NCI-H748 treated with DMSO at 0.1 percent for 48 hours (cell line): ENCODE measurements at regions not wholly inside any gene's neighbourhood (a gene's known extent, or its start where the extent isn't known, plus 50 kb on each side); places are given as distances from the start of the nearest gene placed in this dataset.
"Not testable (repeated sequence)": the region's sequence is repeated elsewhere in the genome, so short reads cannot be mapped to it uniquely, and the experiment has no call there.

Experiments
- DNase-seq: peaks from one replicate; lab custom pipeline; 2025; lab: John Stamatoyannopoulos, UW

- DNase-seq: no peak
Observed at GRCh38 chr1:58836408-58836807, 52.6 kb upstream of the JUN start.

GRCh38 chr1:58837886-58838285 lies 54.0 kb upstream of the JUN start:
- DNase-seq: no peak

- no peak for DNase-seq
Observed at GRCh38 chr1:58839147-58839795, 55.4 kb upstream of the JUN start.

DNA sequence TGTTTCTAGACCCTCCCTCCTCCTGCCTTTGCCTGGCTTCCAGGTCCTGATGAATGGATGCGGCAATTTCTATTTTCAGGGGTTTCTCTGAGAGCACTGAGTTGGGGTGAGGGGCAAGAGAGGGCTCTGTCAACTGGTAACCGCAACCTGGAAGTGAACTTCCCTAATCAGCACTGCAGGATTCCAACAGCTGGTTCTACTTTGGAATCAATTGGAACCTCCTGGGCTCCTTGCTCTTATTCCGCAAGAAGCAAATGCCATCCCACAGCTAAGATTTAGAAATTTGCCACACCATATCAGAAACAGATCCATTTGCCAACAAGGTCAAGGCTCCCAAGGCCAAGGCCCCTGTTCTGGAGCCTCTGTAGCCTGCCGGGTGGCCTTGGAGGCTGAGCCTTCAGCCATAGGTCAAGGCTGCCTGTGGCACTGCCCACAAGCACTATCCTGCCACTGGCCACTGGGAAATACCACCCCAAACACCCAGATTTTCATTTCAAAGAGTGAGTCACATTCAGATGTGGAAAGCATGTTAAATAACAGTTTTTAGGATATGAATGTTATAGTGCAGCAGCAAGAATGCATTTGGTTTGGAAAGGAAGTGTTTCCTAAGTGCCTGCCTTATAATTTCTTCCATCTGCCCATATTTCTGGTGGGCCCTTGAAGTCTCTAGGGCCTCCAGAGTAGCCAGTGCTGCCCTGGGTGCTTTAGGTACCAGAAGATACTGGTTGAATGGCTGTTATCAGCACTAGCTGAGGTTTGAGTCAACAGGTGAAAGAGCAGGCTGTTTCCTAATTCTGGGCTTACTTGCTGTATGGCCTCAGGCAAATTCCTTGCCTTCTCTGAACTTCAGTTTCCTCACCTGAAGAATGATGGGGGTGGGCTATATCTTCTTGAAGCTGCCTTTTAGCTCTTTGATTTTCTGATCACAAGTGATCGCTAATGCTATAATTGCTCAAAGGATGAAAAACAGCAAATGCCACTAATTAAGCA lies 56.3 kb upstream of the JUN start:
- no peak for DNase-seq

DNA sequence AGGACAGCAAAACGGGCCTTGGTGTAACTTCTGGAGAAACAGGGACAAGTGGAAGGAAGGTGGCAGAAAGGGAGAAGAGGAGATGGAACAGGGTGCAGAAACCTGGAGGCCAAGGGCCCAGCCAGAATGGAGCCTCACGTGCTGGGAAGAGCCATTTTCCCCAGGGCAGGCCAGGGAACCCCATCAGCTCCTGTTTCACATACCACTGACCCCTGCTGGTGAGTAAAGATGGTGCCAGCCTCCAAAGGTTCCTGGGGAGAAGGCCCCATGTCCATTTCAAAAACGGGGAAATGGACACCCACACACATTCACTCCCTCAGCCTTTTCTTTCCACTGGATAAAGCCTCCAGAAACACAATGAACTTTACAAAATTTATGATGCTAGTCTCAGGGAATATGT lies 57.6 kb upstream of the JUN start:
- DNase-seq: no peak

DNA sequence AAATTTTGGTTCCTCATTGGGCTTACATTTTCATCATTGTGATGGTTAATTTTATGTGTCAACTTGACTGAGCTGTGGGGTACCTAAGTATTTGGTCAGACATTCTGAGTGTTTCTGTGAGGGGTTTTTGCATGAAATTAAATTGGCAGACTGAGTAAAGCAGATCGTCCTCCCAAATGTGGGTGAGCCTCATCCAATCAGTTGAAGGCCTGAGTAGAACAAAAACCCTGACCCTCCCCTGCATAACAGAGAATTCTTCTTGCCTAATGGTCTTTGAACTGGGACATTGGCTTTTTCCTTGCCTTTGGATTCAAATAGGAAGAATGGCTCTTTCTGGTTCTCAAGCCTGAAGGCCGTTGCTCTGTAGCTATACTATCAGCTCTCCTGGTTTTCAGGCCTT lies 59.1 kb upstream of the JUN start:
- DNase-seq: no peak

DNA sequence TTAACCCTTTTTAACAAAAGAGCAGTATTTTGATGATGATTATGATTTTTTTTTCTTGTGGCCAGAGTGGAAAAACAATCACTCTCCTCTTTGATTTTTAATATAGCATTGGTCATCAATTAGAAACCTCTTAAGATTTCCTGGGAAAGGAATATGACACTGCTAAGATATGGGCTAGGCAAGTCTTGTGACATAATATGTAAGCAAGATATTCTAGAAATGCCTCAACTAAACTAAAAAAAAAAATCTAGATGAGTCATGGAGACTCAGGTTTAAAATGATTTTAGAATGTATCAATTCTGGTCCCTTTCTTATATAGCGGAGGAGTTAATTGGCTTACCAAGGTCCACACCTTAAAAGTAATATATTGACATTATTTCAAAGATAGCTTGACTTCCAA lies 60.3 kb upstream of the JUN start:
- no peak for DNase-seq

DNA sequence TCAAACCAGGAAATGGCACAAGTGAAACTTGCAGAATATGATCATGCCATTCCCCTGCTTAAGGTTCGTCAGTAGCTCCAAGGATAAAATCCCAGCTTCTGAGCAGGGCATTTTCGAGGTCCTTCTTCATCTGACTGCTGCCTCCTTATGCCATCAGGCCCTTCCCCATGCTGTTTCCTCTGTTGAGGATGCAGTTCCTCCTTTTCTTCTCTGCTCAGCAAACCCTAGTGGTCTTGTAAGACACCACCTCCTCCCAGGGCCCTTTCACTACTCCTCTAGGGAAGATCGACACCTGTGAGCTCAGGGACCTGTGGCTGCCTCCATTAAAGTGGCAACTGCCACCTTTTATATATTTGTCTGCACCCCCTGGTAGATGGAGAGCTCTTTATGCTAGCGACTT lies 62.1 kb upstream of the JUN start:
- no peak for DNase-seq

- DNase-seq: no peak
Observed at GRCh38 chr1:58848818-58849411, 65.1 kb upstream of the JUN start.

DNA sequence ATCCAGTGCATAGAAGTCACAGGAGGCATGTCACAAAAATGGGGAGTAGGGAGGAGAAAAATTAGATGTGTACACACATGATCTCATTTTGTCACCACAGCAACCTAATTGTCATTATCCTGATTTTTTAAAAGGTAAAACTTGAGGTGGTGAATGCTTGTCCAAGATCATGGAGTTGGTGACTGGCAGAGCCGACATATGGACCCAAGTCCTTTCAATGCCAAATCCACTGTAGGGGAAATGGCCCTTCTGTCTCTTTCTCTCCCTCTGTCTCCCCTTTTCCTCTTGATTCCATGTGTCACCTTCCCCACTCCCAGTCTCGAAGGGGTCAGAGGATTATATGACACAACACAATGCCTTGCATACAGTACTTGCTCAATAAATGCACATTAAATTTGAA lies 65.7 kb upstream of the JUN start:
- DNase-seq: no peak

DNA sequence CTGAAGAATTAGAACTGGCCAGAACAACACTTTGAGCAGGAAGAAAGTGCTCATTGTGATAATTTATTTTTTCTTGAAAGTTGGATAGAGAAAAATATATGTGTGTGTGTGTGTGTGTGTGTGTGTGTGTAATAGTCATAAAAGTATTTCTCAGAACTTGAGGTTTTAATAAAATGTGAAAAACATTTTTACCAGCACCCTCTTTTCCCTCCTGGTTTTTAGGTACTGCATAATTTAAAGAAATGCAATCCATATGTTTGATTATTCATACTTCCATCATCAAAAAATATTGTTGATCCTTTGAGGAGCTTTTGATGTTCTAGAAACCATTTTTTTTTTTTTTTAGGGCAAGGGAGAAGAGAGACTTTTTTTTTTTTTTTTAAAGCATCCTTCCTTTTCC lies 66.8 kb upstream of the JUN start:
- DNase-seq: no peak

DNA sequence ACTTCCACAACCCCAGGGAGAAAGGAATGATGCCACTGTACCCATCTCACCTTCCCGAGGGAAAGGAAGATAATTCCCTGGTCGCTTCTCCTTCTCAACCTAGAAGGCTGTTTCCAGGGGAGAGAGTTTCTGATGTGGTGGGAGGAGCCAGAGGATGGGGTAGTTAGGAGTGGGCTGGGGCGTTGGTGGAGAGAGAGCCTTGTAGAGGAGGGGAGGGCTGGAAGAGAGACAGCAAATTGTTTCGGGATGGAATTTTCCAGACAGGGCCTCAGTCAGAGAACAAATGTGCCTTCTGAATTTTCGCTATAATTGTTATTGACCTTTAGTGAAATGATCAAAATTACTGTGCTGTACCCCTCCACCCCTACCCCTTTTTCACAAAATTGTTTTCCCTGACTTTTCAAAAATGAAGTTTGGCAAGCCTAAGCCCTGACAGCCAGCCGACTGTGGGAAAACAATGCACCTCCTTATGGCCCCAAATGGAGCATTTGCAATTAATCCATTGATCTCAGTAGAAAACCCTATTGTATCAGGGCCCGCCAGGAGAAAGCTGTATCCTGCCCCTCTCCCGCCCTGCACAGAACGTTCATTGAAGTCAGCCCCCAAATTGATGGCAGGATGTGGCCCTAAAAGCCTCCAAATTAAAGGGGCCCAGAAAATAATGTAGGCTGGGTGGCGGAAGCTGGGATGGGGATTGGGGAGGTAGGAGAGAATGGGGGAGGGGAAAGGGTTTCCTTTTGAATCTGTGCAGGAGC lies 69.1 kb upstream of the JUN start:
- DNase-seq: no peak

DNA sequence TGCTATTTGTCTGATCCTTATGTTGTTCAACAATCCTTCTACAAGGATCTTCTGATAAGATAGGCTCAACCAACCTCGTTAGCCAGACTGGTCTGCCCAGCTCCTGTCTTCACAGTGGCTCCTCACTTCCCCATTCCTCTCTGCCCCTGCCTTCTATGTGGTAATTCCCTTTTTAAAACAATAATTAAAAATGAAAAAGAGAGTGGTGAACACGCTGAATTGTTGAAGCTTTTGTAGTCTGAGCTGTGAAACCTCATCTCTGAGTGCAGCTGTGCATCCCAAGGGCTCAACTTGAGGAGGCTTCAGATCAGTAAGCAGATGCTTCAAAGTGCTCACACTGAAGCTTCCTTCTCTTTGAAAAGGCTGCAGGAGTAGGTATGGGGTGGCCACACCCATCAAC lies 70.7 kb upstream of the JUN start:
- DNase-seq: no peak

DNA sequence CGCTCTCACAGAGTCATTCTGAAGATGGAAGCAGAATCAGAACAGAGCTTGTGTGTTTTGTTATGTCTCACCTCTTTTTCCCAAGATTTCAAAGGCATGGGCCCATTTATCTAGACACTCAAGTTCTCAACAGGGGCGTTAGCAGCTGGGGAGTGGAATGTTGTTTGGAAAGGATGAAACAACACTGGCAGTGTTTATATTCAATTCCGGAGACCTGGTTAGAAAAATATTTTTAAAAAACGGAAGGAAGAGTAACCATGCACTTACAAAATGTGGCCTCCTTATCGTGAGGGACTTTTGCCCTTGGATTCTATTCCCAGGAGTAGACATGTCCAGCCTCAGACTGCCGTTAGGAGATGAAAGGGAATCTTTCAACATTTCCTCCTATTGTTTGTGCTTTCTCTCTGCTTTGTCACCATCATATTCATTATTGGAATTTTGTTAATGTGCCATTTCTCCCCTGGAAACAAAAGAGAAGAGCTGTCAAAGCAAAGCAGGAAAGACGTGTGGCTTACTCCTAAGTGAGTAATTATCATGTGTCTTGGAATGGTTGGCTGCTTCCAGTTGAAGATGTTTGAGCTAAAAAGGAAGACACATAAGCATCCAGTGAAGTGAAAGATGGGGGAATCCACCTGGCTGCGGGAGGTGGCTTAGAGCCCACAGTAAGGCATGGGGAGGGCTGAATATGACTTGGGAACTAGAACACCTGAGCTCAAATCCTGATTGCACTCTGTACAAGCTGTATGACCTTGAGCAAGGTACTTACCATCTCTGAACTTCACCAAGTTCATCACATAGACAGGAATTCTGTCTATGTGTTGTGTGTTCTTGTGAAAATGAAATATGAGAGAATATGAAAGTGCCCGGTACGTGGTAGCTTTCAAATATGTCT lies 71.7 kb upstream of the JUN start:
- DNase-seq: no peak

- not testable (repeated sequence) for DNase-seq
Observed at GRCh38 chr1:58856281-58856680, 72.4 kb upstream of the JUN start.

- no peak for DNase-seq
Observed at GRCh38 chr1:58857680-58858673, 74.1 kb upstream of the JUN start.

DNA sequence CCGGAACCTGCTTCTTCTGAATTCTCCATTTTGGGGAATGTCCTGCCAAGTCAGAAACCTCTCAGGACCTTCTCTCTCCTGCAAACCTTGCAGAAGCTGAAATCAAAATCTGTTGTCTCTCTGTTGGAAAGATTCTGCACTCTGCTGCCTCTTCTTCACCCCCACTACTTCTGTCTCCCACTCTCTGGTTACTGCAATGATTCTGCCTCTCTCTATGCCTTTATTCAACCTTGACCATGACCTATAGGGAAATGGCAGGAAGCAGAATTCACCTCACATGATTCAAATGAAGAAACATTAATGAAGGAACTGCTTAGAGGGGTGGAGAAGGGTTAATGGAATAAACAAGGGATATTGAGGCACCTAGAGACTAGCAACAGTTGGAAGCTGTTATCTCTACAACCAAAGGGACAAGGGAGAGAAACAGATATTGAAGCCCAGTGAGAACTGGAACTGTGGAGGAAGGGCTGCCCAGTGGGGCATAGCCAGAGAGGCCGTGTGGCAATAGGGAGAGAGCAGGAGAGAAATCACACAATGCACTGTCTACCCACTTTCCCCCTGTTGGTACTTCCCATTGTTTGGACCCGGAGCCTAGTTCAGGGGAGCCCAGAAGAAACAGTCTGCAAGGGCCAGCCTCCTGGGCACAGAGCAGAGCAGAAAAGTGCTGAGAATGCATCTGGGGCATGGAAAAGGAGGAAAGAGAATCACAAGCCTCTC lies 76.1 kb upstream of the JUN start:
- no peak for DNase-seq

DNA sequence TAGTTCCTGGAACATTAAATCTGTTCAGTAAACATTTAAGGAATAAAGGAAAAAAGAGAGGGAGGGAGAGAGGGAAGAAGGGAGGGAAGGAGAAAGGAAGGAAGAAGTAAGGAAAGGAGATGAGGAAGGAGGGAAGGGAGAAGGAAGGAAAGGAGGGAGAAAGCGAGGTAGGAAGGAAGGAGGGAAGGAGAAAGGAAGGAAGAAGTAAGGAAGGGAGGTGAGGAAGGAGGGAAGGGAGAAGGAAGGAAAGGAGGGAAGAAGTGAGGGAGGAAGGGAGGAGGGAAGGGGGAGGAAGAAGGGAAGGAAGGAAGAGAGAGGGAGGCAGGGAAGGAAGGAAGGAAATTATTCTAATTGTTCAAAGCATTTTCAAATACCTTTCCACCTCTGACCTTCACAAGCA lies 77.2 kb upstream of the JUN start:
- no peak for DNase-seq

DNA sequence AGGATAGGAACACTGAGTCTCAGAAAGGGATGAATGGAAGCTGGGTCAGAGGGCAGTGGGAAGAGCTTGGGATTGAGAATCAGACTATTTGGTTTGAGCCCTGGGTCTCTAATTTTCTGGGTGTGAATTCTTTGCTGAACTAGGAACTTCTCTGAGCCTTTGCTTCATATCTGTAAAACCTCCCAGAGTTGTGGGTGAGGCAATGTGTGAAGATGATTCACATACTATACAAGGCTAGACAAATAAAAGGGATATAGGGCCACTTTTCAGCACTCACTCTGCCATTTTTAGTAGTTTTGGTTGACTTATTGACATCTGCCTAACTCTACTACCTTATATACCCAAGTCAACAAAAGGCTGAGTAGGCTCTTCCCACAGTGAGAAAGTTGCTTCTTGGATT lies 77.7 kb upstream of the JUN start:
- DNase-seq: no peak
